ENCODE measurements at regions not wholly inside any gene's neighbourhood (a gene's known extent, or its start where the extent isn't known, plus 50 kb on each side); places are given as distances from the start of the nearest gene placed in this dataset.

GRCh38 chr7:109206196-109206595 lies 636.5 kb downstream of the DNAJB9 start:
- ATAC-seq, result no peak
- intact Hi-C loops (cut with DNase I), result no loop called here
- no peak for DNase-seq (ENCODE audit: missing footprints)

GRCh38 chr7:109213081-109213480 lies 643.4 kb downstream of the DNAJB9 start:
- intact Hi-C loops (cut with DNase I), result no loop called here
- no peak for ATAC-seq

GRCh38 chr7:109215341-109215740 lies 645.7 kb downstream of the DNAJB9 start:
- no peak for DNase-seq (ENCODE audit: missing footprints)
- intact Hi-C loops (cut with DNase I), result no loop called here
- ATAC-seq, result no peak

More at GRCh38 chr7:109213081-109213480, 643.4 kb downstream of the DNAJB9 start:
- no peak for DNase-seq (ENCODE audit: missing footprints)

- DNase-seq (ENCODE audit: missing footprints), result no peak
- intact Hi-C loops (cut with DNase I), result no loop called here
- no peak for ATAC-seq
Measured at GRCh38 chr7:109224100-109224499, 654.4 kb downstream of the DNAJB9 start.

GRCh38 chr7:109226699-109227098 lies 657.0 kb downstream of the DNAJB9 start:
- intact Hi-C loops (cut with DNase I), result no loop called here
- no peak for DNase-seq (ENCODE audit: missing footprints)
- no peak for ATAC-seq

- DNase-seq (ENCODE audit: missing footprints), result no peak
- intact Hi-C loops (cut with DNase I), result no loop called here
- ATAC-seq, result no peak
Measured at GRCh38 chr7:109235316-109235715, 665.6 kb downstream of the DNAJB9 start.

GRCh38 chr7:109246330-109247077 lies 676.8 kb downstream of the DNAJB9 start:
- DNase-seq (ENCODE audit: missing footprints), result no peak
- no peak for ATAC-seq
- intact Hi-C loops (cut with DNase I), result no loop called here

GRCh38 chr7:109256762-109257560 lies 687.3 kb downstream of the DNAJB9 start:
- no peak for DNase-seq (ENCODE audit: missing footprints)
- intact Hi-C loops (cut with DNase I), result no loop called here
- ATAC-seq, result no peak

GRCh38 chr7:109259151-109259550 lies 689.5 kb downstream of the DNAJB9 start:
- intact Hi-C loops (cut with DNase I), result no loop called here
- ATAC-seq (no peak), DNase-seq (ENCODE audit: missing footprints) (no peak)

GRCh38 chr7:109261781-109262180 lies 692.1 kb downstream of the DNAJB9 start:
- DNase-seq (ENCODE audit: missing footprints) (no peak), ATAC-seq (no peak)
- intact Hi-C loops (cut with DNase I), result no loop called here

GRCh38 chr7:109266610-109267009 lies 696.9 kb downstream of the DNAJB9 start:
- no peak for ATAC-seq
- DNase-seq (ENCODE audit: missing footprints), result no peak

GRCh38 chr7:109276348-109276747 lies 706.7 kb downstream of the DNAJB9 start:
- ATAC-seq (no peak), DNase-seq (ENCODE audit: missing footprints) (no peak)
- intact Hi-C loops (cut with DNase I), result no loop called here

More at GRCh38 chr7:109266610-109267009, 696.9 kb downstream of the DNAJB9 start:
- intact Hi-C loops (cut with DNase I), result no loop called here

GRCh38 chr7:109282726-109283125 lies 713.1 kb downstream of the DNAJB9 start:
- ATAC-seq, result no peak
- no peak for DNase-seq (ENCODE audit: missing footprints)
- intact Hi-C loops (cut with DNase I), result no loop called here

- intact Hi-C loops (cut with DNase I), result no loop called here
- DNase-seq (ENCODE audit: missing footprints) (no peak), ATAC-seq (no peak)
Measured at GRCh38 chr7:109284943-109285342, 715.3 kb downstream of the DNAJB9 start.

GRCh38 chr7:109295158-109295557 lies 725.5 kb downstream of the DNAJB9 start:
- intact Hi-C loops (cut with DNase I), result no loop called here
- DNase-seq (ENCODE audit: missing footprints) (no peak), ATAC-seq (no peak)

GRCh38 chr7:109308816-109309215 lies 739.1 kb downstream of the DNAJB9 start:
- ATAC-seq, result no peak
- no peak for DNase-seq (ENCODE audit: missing footprints)
- intact Hi-C loops (cut with DNase I), result no loop called here

- no peak for ATAC-seq
- DNase-seq (ENCODE audit: missing footprints), result no peak
- intact Hi-C loops (cut with DNase I), result no loop called here
Measured at GRCh38 chr7:109309790-109310189, 740.1 kb downstream of the DNAJB9 start.

- DNase-seq (ENCODE audit: missing footprints) (no peak), ATAC-seq (no peak)
- intact Hi-C loops (cut with DNase I), result no loop called here
Measured at GRCh38 chr7:109318136-109318535, 748.5 kb downstream of the DNAJB9 start.

- ATAC-seq (no peak), DNase-seq (ENCODE audit: missing footprints) (no peak)
- intact Hi-C loops (cut with DNase I), result no loop called here
Measured at GRCh38 chr7:109322833-109323232, 753.2 kb downstream of the DNAJB9 start.

GRCh38 chr7:109331423-109331822 lies 761.7 kb downstream of the DNAJB9 start:
- DNase-seq (ENCODE audit: missing footprints) (no peak), ATAC-seq (no peak)
- intact Hi-C loops (cut with DNase I), result no loop called here
